Stimulated activated naive CD4-positive, alpha-beta T cell treated with Interleukin-2 at 50 U/mL for 16 hours (primary cell): ENCODE measurements at regions not wholly inside any gene's neighbourhood (a gene's known extent, or its start where the extent isn't known, plus 50 kb on each side); places are given as distances from the start of the nearest gene placed in this dataset.

Experiments used
- DNase-seq: peaks from one replicate; lab custom pipeline; 2025; lab: John Stamatoyannopoulos, UW

- no peak for DNase-seq
Observed at GRCh38 chr4:128527946-128528576, 240.4 kb upstream of the PGRMC2 start.

GRCh38 chr4:128527351-128527750, 239.7 kb upstream of the PGRMC2 start:
- DNase-seq = no peak

- DNase-seq = no peak
Observed at GRCh38 chr4:128525992-128526630, 238.5 kb upstream of the PGRMC2 start.

- no peak for DNase-seq
Observed at GRCh38 chr4:128525387-128525786, 237.8 kb upstream of the PGRMC2 start.

GRCh38 chr4:128524311-128524710, 236.7 kb upstream of the PGRMC2 start:
- no peak for DNase-seq

GRCh38 chr4:128521648-128522111, 234.1 kb upstream of the PGRMC2 start:
- no peak for DNase-seq

- no peak for DNase-seq
Observed at GRCh38 chr4:128521156-128521555, 233.5 kb upstream of the PGRMC2 start.

- no peak for DNase-seq
Observed at GRCh38 chr4:128519163-128519830, 231.7 kb upstream of the PGRMC2 start.

- no peak for DNase-seq
Observed at GRCh38 chr4:128517739-128518510, 230.3 kb upstream of the PGRMC2 start.

- no peak for DNase-seq
Observed at GRCh38 chr4:128517096-128517738, 229.6 kb upstream of the PGRMC2 start.

GRCh38 chr4:128516301-128516969, 228.8 kb upstream of the PGRMC2 start:
- no peak for DNase-seq

GRCh38 chr4:128513664-128514484, 226.3 kb upstream of the PGRMC2 start:
- DNase-seq = no peak

GRCh38 chr4:128512767-128513322, 225.2 kb upstream of the PGRMC2 start:
- no peak for DNase-seq

- DNase-seq = no peak
Observed at GRCh38 chr4:128512161-128512560, 224.5 kb upstream of the PGRMC2 start.

- DNase-seq = no peak
Observed at GRCh38 chr4:128510850-128511249, 223.2 kb upstream of the PGRMC2 start.

GRCh38 chr4:128502818-128503527, 215.4 kb upstream of the PGRMC2 start:
- no peak for DNase-seq

GRCh38 chr4:128501239-128501638, 213.6 kb upstream of the PGRMC2 start:
- no peak for DNase-seq

- DNase-seq = no peak
Observed at GRCh38 chr4:128488055-128488705, 200.6 kb upstream of the PGRMC2 start.

- DNase-seq = no peak
Observed at GRCh38 chr4:128484896-128485295, 197.3 kb upstream of the PGRMC2 start.
